Activated T-helper 1 cell treated with anti-CD3 and anti-CD28 coated beads, Interleukin-12 subunit alpha, Interleukin-12 subunit beta, Interleukin-2, Interleukin-4 antibody, amounts not matched to agents 30 ng/mL and 10 ng/mL and 1 ng/mL, durations not matched to agents 14 hours and 24 hours and 36 hours (primary cell): ENCODE measurements at regions not wholly inside any gene's neighbourhood (a gene's known extent, or its start where the extent isn't known, plus 50 kb on each side); places are given as distances from the start of the nearest gene placed in this dataset.

Experiments used
- DNase-seq: peaks from one replicate; pipeline ENCODE4 v3.0.0; 2021; ENCODE audit warnings: low spot score
- H3K27ac Mint-ChIP-seq: one replicate; pipeline ENCODE4 v1.8.0; 2021; ENCODE audit warnings: mild to moderate bottlenecking, mixed read lengths
- H3K27me3 Mint-ChIP-seq: one replicate; pipeline ENCODE4 v1.8.0; 2022; ENCODE audit warnings: mild to moderate bottlenecking, moderate library complexity, mixed read lengths; ENCODE audit not compliant: insufficient read depth
- H3K36me3 Mint-ChIP-seq: one replicate; pipeline ENCODE4 v1.8.0; 2021; ENCODE audit warnings: low read depth, mixed read lengths
- H3K4me1 Mint-ChIP-seq: one replicate; pipeline ENCODE4 v1.8.0; 2021; ENCODE audit warnings: low read depth, mixed read lengths
- H3K4me3 Mint-ChIP-seq: one replicate; pipeline ENCODE4 v1.8.0; 2021; ENCODE audit warnings: mild to moderate bottlenecking, moderate library complexity, mixed read lengths
- H3K9me3 Mint-ChIP-seq: one replicate; pipeline ENCODE4 v1.8.0; 2021; ENCODE audit warnings: mixed read lengths
- intact Hi-C: fragments of 100-400 bp; cut with micrococcal nuclease; formaldehyde crosslinking; loops from one replicate; pipeline ENCODE4 v1.15.1; 2024

- H3K36me3 Mint-ChIP-seq: no peaks in the 10 kb centered on the region
- H3K9me3 Mint-ChIP-seq: no peaks in the 10 kb centered on the region
- intact Hi-C loops: no loop called here
- H3K27me3 Mint-ChIP-seq: peaks cover 2% of the 10 kb centered on the region
- no peak overlapping the region for H3K4me3 Mint-ChIP-seq
- no peak for DNase-seq
- no peak overlapping the region for H3K27ac Mint-ChIP-seq
- no peaks in the 10 kb centered on the region for H3K4me1 Mint-ChIP-seq
These were observed 139.3 kb upstream of the SLIT3 start for GRCh38 chr5:169440107-169440705.

GRCh38 chr5:169439362-169439761 lies 138.4 kb upstream of the SLIT3 start:
- Mint-ChIP-seq H3K36me3 (no peaks in the 10 kb centered on the region), H3K27ac (no peak overlapping the region)
- intact Hi-C loops: no loop called here

GRCh38 chr5:169435506-169436229 lies 134.7 kb upstream of the SLIT3 start:
- Mint-ChIP-seq H3K4me1 (no peaks in the 10 kb centered on the region), H3K4me3 (no peak overlapping the region), H3K27ac (no peak overlapping the region), H3K36me3 (no peaks in the 10 kb centered on the region), H3K9me3 (no peaks in the 10 kb centered on the region), H3K27me3 (peaks cover 10% of the 10 kb centered on the region)
- DNase-seq: no peak
- intact Hi-C loops: no loop called here

More at GRCh38 chr5:169439362-169439761, 138.4 kb upstream of the SLIT3 start:
- no peaks in the 10 kb centered on the region for H3K9me3 Mint-ChIP-seq
- DNase-seq: no peak
- H3K4me1 Mint-ChIP-seq: no peaks in the 10 kb centered on the region
- H3K4me3 Mint-ChIP-seq: no peak overlapping the region
- peaks cover 2% of the 10 kb centered on the region for H3K27me3 Mint-ChIP-seq

- Mint-ChIP-seq H3K4me1 (no peaks in the 10 kb centered on the region), H3K27ac (no peak overlapping the region), H3K27me3 (peaks cover 10% of the 10 kb centered on the region), H3K36me3 (no peaks in the 10 kb centered on the region), H3K9me3 (no peaks in the 10 kb centered on the region), H3K4me3 (no peak overlapping the region)
- no peak for DNase-seq
- intact Hi-C loops: no loop called here
These were observed 132.3 kb upstream of the SLIT3 start for GRCh38 chr5:169433221-169433651.

- intact Hi-C loops: no loop called here
- Mint-ChIP-seq H3K36me3 (no peaks in the 10 kb centered on the region), H3K4me3 (no peak overlapping the region)
These were observed 130.4 kb upstream of the SLIT3 start for GRCh38 chr5:169431386-169431785.

GRCh38 chr5:169430671-169431070 lies 129.7 kb upstream of the SLIT3 start:
- H3K27ac Mint-ChIP-seq: no peak overlapping the region
- peaks cover 10% of the 10 kb centered on the region for H3K27me3 Mint-ChIP-seq
- no peak for DNase-seq
- no peaks in the 10 kb centered on the region for H3K36me3 Mint-ChIP-seq
- H3K4me1 Mint-ChIP-seq: no peaks in the 10 kb centered on the region
- intact Hi-C loops: no loop called here
- H3K4me3 Mint-ChIP-seq: no peak overlapping the region
- H3K9me3 Mint-ChIP-seq: no peaks in the 10 kb centered on the region

More at GRCh38 chr5:169431386-169431785, 130.4 kb upstream of the SLIT3 start:
- peaks cover 10% of the 10 kb centered on the region for H3K27me3 Mint-ChIP-seq
- H3K9me3 Mint-ChIP-seq: no peaks in the 10 kb centered on the region
- H3K4me1 Mint-ChIP-seq: no peaks in the 10 kb centered on the region
- DNase-seq: no peak
- no peak overlapping the region for H3K27ac Mint-ChIP-seq

- H3K36me3 Mint-ChIP-seq: no peaks in the 10 kb centered on the region
- H3K27ac Mint-ChIP-seq: no peak overlapping the region
- DNase-seq: no peak
- H3K4me3 Mint-ChIP-seq: no peak overlapping the region
- H3K4me1 Mint-ChIP-seq: no peaks in the 10 kb centered on the region
- peaks cover 10% of the 10 kb centered on the region for H3K27me3 Mint-ChIP-seq
- intact Hi-C loops: no loop called here
- no peaks in the 10 kb centered on the region for H3K9me3 Mint-ChIP-seq
These were observed 128.1 kb upstream of the SLIT3 start for GRCh38 chr5:169429044-169429443.

- Mint-ChIP-seq H3K27ac (no peak overlapping the region), H3K9me3 (no peaks in the 10 kb centered on the region), H3K36me3 (no peaks in the 10 kb centered on the region), H3K4me1 (no peaks in the 10 kb centered on the region), H3K4me3 (no peak overlapping the region), H3K27me3 (peaks cover 10% of the 10 kb centered on the region)
- DNase-seq: no peak
- intact Hi-C loops: no loop called here
These were observed 125.8 kb upstream of the SLIT3 start for GRCh38 chr5:169426784-169427183.

- Mint-ChIP-seq H3K9me3 (no peaks in the 10 kb centered on the region), H3K27ac (no peak overlapping the region), H3K27me3 (peaks cover 4% of the 10 kb centered on the region), H3K4me3 (no peak overlapping the region), H3K36me3 (no peaks in the 10 kb centered on the region), H3K4me1 (no peaks in the 10 kb centered on the region)
- intact Hi-C loops: no loop called here
- DNase-seq: no peak
These were observed 123.9 kb upstream of the SLIT3 start for GRCh38 chr5:169424670-169425378.

GRCh38 chr5:169424279-169424655 lies 123.3 kb upstream of the SLIT3 start:
- H3K36me3 Mint-ChIP-seq: no peaks in the 10 kb centered on the region
- H3K27me3 Mint-ChIP-seq: peaks cover 5% of the 10 kb centered on the region
- no peak overlapping the region for H3K4me3 Mint-ChIP-seq
- intact Hi-C loops: no loop called here
- no peak overlapping the region for H3K27ac Mint-ChIP-seq
- no peaks in the 10 kb centered on the region for H3K4me1 Mint-ChIP-seq
- no peak for DNase-seq
- no peaks in the 10 kb centered on the region for H3K9me3 Mint-ChIP-seq

- H3K4me3 Mint-ChIP-seq: no peak overlapping the region
- no peak for DNase-seq
These were observed 122.8 kb upstream of the SLIT3 start for GRCh38 chr5:169423580-169424278.

GRCh38 chr5:169422087-169422486 lies 121.1 kb upstream of the SLIT3 start:
- Mint-ChIP-seq H3K27me3 (peaks cover 7% of the 10 kb centered on the region), H3K4me3 (no peak overlapping the region), H3K9me3 (no peaks in the 10 kb centered on the region), H3K4me1 (no peaks in the 10 kb centered on the region), H3K36me3 (no peaks in the 10 kb centered on the region), H3K27ac (no peak overlapping the region)
- intact Hi-C loops: no loop called here
- no peak for DNase-seq

More at GRCh38 chr5:169423580-169424278, 122.8 kb upstream of the SLIT3 start:
- Mint-ChIP-seq H3K27me3 (peaks cover 7% of the 10 kb centered on the region), H3K36me3 (no peaks in the 10 kb centered on the region), H3K4me1 (no peaks in the 10 kb centered on the region), H3K9me3 (no peaks in the 10 kb centered on the region), H3K27ac (no peak overlapping the region)
- intact Hi-C loops: no loop called here

- Mint-ChIP-seq H3K27me3 (peaks cover 7% of the 10 kb centered on the region), H3K27ac (no peak overlapping the region), H3K4me3 (no peak overlapping the region)
These were observed 120.7 kb upstream of the SLIT3 start for GRCh38 chr5:169421677-169422076.

More at GRCh38 chr5:169421677-169422076, 120.7 kb upstream of the SLIT3 start:
- DNase-seq: no peak
- Mint-ChIP-seq H3K4me1 (no peaks in the 10 kb centered on the region), H3K9me3 (no peaks in the 10 kb centered on the region), H3K36me3 (no peaks in the 10 kb centered on the region)
- intact Hi-C loops: no loop called here
